RWPE1 (cell line): ENCODE measurements at regions not wholly inside any gene's neighbourhood (a gene's known extent, or its start where the extent isn't known, plus 50 kb on each side); places are given as distances from the start of the nearest gene placed in this dataset.

Experiments used
- CTCF ChIA-PET: fragments of 350-600 bp; sonication (Branson Sonifier 250); formaldehyde crosslinking; extraction: SDS; loops from one replicate; lab custom pipeline; 2021; lab: Yijun Ruan, JAX
- POLR2A ChIA-PET: fragments of 400-600 bp; formaldehyde crosslinking; extraction: SDS; loops from one replicate; lab custom pipeline; 2020; ENCODE audit warnings: antibody characterized with exemption; ENCODE audit not compliant: low non-redundant PET; lab: Yijun Ruan, JAX
- DNase-seq: peaks from one replicate; pipeline ENCODE4 v3.0.0; 2012; ENCODE audit warnings: low spot score
- H3K27ac ChIP-seq: fragments of 450-650 bp; 2 replicates; pipeline ENCODE4 v1.5.1; 2017
- CTCF ChIP-seq: fragments of 450-650 bp; conservative IDR thresholded peaks from 2 replicates; pipeline ENCODE4 v1.5.1; 2017; ENCODE audit warnings: low read depth, mild to moderate bottlenecking

- TF ChIP-seq CTCF: no peak
- ChIA-PET POLR2A (no interaction called here), CTCF (no interaction called here)
- H3K27ac ChIP-seq: no peak overlapping the region
- DNase-seq: no peak
These were observed 266.8 kb upstream of the MIS18BP1 start for GRCh38 chr14:45519766-45520165.

- no peak for DNase-seq
- ChIA-PET POLR2A (no interaction called here), CTCF (interaction anchor here (0.6 kb wide), 1 partner anchor 61 kb away, joined by 3 read pairs; no protein-coding TSS in a partner anchor)
- H3K27ac ChIP-seq: no peak overlapping the region
- TF ChIP-seq CTCF: no peak
These were observed 239.9 kb upstream of the MIS18BP1 start for GRCh38 chr14:45492876-45493275.

GRCh38 chr14:45491914-45492313 lies 238.9 kb upstream of the MIS18BP1 start:
- DNase-seq: no peak
- H3K27ac ChIP-seq: no peak overlapping the region
- ChIA-PET CTCF (interaction anchor here (0.6 kb wide), 1 partner anchor 118 kb away, joined by 3 read pairs; no protein-coding TSS in a partner anchor), POLR2A (no interaction called here)
- no peak for TF ChIP-seq CTCF

- ChIA-PET POLR2A (no interaction called here), CTCF (no interaction called here)
- no peak for TF ChIP-seq CTCF
- no peak overlapping the region for H3K27ac ChIP-seq
- no peak for DNase-seq
These were observed 233.6 kb upstream of the MIS18BP1 start for GRCh38 chr14:45486599-45486998.

GRCh38 chr14:45467023-45467422 lies 214.0 kb upstream of the MIS18BP1 start:
- DNase-seq: no peak
- ChIA-PET POLR2A (no interaction called here), CTCF (no interaction called here)
- TF ChIP-seq CTCF: no peak
- H3K27ac ChIP-seq: no peak overlapping the region

- TF ChIP-seq CTCF: no peak
- ChIA-PET POLR2A (no interaction called here), CTCF (no interaction called here)
- no peak for DNase-seq
- H3K27ac ChIP-seq: no peak overlapping the region
These were observed 181.2 kb upstream of the MIS18BP1 start for GRCh38 chr14:45434221-45434620.
